GM04503 (cell line): ENCODE measurements at regions not wholly inside any gene's neighbourhood (a gene's known extent, or its start where the extent isn't known, plus 50 kb on each side); places are given as distances from the start of the nearest gene placed in this dataset.

ENCODE experiments used
- DNase-seq: peaks from one replicate; pipeline ENCODE4 v3.0.0-alpha.2; 2012; ENCODE audit warnings: low read depth

GRCh38 chr20:54364365-54364764, 111.0 kb upstream of the DOK5 start:
- DNase-seq, result no peak

DNA sequence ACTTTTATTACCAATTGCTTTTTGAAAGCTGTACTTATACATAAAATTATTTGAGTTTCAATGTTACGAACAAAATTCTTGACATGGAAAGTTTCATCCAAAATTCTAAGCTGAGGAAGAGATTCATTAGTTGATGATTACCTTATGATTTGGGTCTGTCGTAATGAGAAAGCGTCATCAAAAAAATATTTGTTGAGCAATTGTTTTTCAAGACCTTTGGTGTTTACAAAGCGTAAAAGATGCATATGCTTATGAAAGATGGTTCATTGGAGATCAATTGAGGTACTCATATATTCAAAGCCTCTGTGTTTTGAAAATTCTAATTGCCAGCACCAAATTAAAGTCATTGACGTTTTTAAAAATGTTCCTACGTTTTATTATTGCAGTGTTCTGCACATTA, 110.5 kb upstream of the DOK5 start:
- DNase-seq, result no peak

DNA sequence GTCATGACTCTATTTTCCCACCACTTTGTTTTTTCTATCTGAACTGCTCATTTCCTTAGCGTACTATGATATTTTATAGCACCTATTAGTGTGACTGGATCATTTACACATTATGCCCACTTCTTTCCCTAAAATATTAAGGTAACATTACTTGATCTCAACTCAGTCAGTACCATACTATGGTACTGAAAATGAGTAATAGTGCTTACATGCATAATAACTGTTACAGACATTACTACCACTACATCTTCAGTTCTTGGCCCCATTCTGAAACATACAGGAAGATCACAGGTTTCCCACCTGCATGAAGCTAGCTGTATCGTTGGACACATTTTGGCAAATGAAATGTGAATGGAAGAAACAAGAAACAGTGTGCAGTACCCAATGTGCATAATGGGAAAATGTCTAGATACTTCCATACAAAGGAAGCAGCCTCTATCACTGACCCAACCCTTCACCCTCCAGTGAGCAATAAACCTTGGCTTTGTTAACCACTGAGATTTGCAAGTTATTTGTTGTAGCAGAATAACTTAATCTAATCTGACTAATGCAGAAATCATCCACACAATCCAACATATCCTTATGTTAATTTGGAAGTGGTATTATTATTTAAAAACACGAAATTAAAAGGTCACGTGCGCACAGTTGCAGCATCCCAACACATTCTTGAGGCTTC, 108.6 kb upstream of the DOK5 start:
- no peak for DNase-seq

GRCh38 chr20:54368570-54368969, 106.8 kb upstream of the DOK5 start:
- no peak for DNase-seq

DNA sequence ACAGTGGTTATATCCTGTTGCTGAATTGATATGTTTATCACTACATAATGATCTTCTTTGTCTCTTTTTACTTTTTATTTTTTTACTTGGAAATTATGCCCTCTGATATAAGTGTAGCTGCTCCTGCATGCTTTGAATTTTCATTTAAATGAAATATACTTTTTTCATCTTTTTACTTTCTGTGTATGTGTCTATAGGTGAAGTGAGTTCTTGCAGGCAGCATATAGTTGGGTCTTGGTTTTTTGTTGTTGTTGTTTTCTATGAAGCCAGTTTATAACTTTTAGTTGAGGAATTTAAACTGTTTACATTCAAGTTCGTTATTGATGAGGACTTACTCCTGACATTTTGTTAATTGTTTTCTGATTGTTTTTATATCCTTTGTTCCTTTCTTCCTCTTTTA, 103.1 kb upstream of the DOK5 start:
- DNase-seq, result no peak

DNA sequence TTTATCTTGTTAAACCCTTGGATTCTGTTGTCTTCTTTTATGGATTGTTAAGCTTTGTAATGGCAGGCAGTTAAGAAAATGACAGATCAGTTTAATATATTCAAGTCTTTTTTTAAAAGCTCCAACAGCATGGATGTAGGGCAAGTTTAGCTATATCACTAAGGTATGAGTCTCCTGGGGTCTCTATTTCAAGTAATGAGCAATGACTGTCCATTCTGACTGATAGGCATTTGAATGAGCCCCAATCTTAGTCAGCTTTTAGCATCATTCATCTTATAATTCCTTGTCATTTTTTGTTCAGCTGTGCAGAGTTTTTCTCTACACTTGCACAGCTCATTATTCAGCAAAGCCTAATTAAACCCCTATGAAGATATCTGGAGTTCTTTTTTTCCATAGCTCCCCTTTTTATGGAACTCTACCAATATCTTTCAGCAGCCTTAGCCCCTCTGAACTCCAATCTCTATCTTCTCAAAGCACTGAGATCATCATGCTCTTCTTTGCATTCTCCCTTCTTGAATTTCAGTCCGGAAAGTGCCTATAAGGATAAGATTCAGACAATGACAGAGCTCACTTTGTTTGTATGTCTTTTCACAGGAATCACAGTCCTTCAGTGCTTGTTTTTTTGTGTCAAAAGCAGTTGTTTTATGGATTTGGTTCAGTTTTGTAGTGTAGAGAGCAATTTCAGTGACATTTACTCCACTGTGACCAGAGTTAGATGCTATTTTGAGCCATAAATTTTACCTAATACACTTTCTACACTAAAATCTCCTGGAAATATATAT, 97.2 kb upstream of the DOK5 start:
- DNase-seq, result no peak

DNA sequence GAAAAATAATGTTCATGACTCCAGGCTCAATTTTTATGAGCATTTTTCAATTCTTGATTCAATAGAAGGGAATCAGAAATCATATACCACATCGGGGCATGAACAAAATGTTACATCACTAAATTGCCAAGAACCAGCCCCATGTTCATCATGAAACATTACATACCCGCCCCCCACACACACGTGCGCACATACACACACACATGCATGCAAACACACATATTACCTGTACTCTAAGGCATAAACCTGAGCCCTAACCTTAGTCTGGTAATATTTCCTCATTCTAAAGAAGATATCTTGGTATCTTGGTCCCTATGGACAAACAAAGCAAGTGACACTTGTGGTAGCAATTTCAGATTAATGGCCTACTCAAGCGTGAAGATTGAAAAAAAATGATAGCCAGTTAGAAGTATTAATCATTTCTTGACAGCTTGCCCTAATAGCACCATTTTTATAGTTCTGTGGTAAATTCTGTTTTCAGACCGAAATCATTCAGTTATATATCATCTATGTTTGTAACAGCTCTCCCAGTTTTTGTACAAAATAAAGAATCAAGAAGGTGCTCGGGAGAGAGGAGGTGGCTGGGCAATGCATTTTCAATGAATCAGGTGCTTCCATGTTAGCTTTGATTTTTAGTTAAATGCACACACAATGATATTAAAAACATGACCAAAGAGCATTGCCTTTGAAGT, 95.4 kb upstream of the DOK5 start:
- DNase-seq, result no peak

- no peak for DNase-seq
Measured at GRCh38 chr20:54382419-54382818, 93.0 kb upstream of the DOK5 start.

DNA sequence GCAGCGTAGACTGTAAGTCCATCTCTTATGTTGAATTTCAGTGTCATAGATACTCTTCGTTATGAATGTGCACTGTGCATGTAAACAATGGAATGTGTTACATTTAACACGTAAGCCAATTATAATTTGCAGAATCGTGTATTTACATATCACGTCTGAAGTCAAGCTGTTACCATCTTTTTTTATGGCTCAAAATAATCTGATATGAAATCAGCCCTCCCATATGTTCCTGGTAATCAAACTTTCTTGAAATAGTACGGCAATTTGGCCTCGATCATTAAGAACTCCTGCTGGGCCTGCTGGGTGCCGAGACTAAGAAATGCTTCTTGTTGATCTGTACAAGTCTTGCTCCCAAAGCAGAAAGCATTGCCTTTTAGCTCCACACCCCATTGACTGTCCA, 89.6 kb upstream of the DOK5 start:
- no peak for DNase-seq

DNA sequence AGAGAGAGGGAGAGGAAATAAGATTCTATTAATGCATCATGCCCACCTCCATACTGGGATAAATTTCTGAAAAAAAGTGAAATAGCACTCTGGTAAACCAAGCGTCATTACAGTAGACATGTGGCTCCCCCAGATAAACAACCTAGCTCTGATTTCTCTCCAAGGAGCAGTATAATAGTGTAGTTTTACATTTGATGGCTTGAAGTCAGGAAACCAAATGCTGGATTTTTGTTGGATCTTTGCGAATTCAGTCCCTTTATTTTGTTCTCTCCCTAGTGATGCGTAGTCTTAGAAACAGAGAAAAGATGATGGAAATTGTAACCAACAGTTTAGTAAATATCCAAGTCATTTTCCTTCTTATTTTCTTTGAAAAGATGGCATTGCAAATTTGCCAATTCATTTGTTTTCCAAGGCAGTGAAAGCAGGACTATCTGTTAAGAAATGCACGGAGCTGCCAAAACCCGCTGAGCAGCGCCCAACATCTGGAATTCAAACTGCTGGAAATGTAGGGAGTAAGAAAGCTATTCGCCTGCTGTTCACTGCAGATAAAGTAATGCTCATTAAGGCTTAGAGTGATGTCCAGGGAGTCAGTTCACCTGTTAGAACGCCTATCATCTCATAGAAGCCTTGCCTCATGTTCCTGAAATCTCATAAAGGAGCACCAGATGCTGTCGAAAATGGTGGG, 85.7 kb upstream of the DOK5 start:
- DNase-seq, result no peak

DNA sequence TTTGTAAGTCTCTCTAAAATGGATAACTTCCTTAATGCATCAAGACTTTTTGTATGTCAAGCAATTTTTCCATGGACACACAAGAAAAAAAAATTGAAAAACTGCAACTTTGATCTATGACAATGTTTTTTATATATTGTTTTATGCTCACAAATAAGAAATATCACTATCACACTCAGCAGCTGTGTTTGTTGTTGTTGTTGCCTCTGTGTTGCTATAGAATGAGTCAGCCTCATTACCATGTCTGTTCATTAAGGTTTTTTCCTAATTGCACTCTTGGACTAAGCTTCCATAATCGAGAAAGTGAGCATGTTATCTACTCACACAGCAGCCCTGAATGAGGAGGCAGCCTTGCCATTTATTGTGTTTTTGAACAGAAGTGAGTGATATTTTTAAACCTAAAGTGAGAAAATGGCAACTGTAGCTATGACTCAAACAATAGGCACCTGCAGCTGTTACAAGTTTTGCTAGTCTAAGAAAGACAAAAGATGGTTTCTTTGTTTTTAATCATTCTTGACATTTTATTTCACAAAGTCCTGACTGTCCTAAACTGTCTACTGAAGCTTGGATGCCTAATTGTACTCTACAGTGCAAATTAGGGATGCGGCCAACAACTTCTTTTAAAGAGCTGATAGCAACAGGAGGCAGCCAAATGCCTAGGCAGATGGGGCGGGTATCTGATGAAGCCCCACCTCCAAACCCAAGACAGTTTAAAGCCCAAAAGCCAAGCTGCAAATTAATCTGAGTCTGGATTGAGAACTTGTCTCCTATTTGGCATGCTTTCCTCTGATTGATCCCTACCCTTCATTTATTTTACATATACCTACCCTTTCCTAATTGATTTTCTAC, 77.9 kb upstream of the DOK5 start:
- DNase-seq, result no peak

GRCh38 chr20:54398814-54399213, 76.6 kb upstream of the DOK5 start:
- no peak for DNase-seq

DNA sequence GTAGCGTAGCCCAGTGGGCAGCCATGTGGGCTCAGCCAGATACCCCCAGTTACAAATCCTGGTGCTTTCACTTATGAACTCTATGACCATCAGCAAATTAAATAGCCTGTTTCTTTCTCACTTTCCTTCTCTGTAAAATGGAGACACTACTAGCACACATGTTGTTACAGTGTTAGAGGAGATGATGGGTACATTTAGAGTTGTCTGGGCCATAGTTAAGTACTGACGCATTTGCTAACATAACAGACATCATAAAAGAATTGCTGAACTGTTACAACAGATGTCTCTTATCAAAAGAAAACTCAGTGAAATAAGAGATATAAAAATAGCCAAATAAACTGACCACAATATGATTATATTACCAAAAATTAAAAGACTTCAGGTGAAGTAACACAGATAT, 69.9 kb upstream of the DOK5 start:
- no peak for DNase-seq

DNA sequence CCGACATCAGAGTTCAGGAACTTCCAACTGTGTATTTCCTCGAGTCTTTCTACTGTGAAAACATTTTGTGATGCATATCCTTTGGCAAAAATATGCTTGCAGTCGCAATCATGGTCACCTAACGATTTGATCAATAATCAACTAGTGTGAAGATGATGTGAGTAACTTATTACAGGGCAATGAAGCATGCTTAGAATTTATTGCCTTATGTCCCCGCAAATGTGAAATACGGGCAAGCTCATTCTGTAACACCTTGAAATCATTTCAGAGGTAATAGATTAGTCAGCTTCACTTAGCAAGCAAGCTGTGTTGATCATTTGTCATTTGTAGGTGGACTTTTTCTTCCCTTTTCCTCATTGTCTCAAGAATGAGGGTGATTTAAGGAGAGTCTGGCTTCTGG, 67.9 kb upstream of the DOK5 start:
- no peak for DNase-seq

DNA sequence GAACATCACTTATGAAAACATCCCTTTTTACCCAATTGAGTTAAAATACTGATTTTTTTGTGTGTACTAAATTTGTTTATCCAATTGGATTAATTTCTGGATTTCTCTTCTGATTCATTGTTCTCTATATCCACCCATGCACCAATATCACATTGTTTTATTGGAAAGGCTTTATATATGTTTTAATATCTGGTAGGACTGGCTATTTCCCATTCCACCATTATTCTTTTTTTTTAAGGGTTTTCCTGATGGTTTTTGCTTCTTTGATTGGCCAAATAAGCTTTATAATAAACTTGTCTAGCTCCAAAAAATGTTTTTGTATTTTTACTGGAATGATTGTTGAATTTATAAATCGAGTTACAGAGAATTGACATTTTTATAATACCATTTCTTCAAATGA, 59.4 kb upstream of the DOK5 start:
- no peak for DNase-seq

GRCh38 chr20:54416770-54417169, 58.6 kb upstream of the DOK5 start:
- no peak for DNase-seq

DNA sequence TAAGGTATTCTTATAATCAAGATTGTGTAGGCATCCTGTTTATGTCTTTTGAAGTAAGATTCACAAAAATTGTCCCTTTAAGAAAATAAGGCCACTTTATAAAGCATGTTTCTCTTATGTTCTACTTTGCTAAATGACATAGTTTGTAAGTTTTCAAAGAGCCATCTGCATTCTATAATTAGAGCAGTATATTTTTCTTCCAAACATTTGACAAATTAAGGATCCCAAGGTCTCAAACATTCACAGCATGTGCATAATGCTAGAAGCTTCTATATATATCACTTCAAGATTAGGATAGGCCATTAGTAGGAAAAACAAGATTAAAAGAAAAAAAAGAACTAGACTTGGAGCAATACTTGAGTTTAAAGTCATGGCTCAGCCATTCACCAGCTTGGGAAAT, 55.9 kb upstream of the DOK5 start:
- no peak for DNase-seq
